Right lobe of liver (tissue), 6 donors: ENCODE measurements at regions not wholly inside any gene's neighbourhood (a gene's known extent, or its start where the extent isn't known, plus 50 kb on each side); places are given as distances from the start of the nearest gene placed in this dataset.

Experiments
- ATAC-seq, 4 donors: fragments of 200-7000 bp; cut with Tn5 transposase; one replicate each; pipeline ENCODE4 v1.9.1; 2020; ENCODE audit warnings: mild to moderate bottlenecking in 4 of 4, moderate library complexity in 4 of 4
- DNase-seq, 3 donors: peaks; one replicate each; pipeline ENCODE4 v3.0.0-alpha.2; 2020
- H3K27ac ChIP-seq, 3 donors: fragments of 200-600 bp; one replicate each; pipeline ENCODE4 v1.8.0; 2022
- H3K27me3 ChIP-seq, 2 donors: fragments of 200-600 bp; one replicate each; pipeline ENCODE4 v1.8.0; 2022
- H3K36me3 ChIP-seq, 4 donors: fragments of 200-600 bp; sonication (generic) in 1 of 4; one replicate each; pipeline versions ENCODE4 v1.5.1 to v1.8.0; 2017 to 2022; ENCODE audit warnings: control low read depth in 1 of 4
- H3K4me1 ChIP-seq, 4 donors: fragments of 200-600 bp; sonication (generic) in 1 of 4; one replicate each; pipeline versions ENCODE4 v1.5.1 to v1.8.0; 2017 to 2022; ENCODE audit warnings: control low read depth in 1 of 4
- H3K4me3 ChIP-seq, 3 donors: fragments of 200-600 bp; one replicate each; pipeline ENCODE4 v1.8.0; 2022
- H3K9me3 ChIP-seq, 4 donors: fragments of 200-600 bp; sonication (generic) in 1 of 4; one replicate each; pipeline versions ENCODE4 v1.5.1 to v1.8.0; 2017 to 2022; ENCODE audit warnings: control low read depth in 1 of 4
- POLR2A ChIP-seq: fragments of 450-650 bp; IDR thresholded peaks from one replicate; pipeline ENCODE4 v1.6.1; 2017; ENCODE audit warnings: antibody characterized with exemption, mild to moderate bottlenecking
- WGBS: methylation state at CpG from one replicate; pipeline ENCODE4 v1.1.6; 2018; ENCODE audit warnings: low coverage, low lambda C conversion rate; ENCODE audit not compliant: insufficient coverage; ENCODE audit errors: missing lambda C conversion rate; 5-methylcytosine and 5-hydroxymethylcytosine counted together
- intact Hi-C, 2 donors: fragments of 100-400 bp; cut with DNase I; formaldehyde crosslinking; loops; one replicate each; pipeline versions ENCODE4 v1.11.2 to v1.14.1; 2022
- TF ChIP-seq, protein P1 (sequence below), 4 donors: fragments of 200-600 bp in 3 of 4; fragments of 450-650 bp in 1 of 4; IDR thresholded peaks; one replicate each; pipeline versions ENCODE4 v1.5.1 to v1.8.0; 2016 to 2022; ENCODE audit warnings: antibody characterized with exemption in 4 of 4, mild to moderate bottlenecking in 2 of 4
- donor health status: DM: no; HTN: yes; CAD: no.
- donor health status: DM: no; HTN: no; CAD: no.
- donor health status: DM: no; HTN: no; CAD: no.
- donor health status: DM: no; HTN: yes; CAD: no.
- donor health status: DM: no; HTN: yes; CAD: no.

DNA sequence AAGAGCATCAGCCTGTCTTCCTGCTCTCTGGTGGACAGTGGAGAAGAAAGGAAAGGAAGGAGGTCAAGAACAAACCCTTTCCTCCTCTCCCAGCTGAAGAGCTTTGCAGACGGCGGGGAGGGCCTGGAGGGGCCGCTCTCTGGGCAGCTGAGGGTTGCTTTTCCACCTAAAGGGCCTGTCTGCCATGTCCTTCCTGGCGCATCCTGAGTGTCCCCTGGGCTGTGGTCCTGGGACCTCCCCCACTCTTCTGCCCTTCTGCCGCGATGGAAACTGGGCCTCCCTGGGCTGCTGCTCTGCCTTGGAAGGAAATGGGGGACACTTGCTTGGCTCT is 107.0 kb downstream of the ETS2 start:
- no peak for ATAC-seq
- H3K27me3 ChIP-seq = no peaks in the 10 kb centered on the region
- peak overlapping the region in 2 of 3 donors; percentile 39 to 43 for H3K4me3 ChIP-seq
- 46% methylated on average over 2 of the region's 6 CpGs for WGBS
- peak overlapping the region; percentile 93 to 98 (median 94) for H3K27ac ChIP-seq
- intact Hi-C loops = loop anchor here in 1 of 2 donors (5.0 kb wide), 1 partner anchor 120 kb away; no protein-coding TSS in a partner anchor
- H3K9me3 ChIP-seq = no peaks in the 10 kb centered on the region
- no peaks in the 10 kb centered on the region for H3K36me3 ChIP-seq
- no peak for DNase-seq
- TF ChIP-seq, protein P1, sequence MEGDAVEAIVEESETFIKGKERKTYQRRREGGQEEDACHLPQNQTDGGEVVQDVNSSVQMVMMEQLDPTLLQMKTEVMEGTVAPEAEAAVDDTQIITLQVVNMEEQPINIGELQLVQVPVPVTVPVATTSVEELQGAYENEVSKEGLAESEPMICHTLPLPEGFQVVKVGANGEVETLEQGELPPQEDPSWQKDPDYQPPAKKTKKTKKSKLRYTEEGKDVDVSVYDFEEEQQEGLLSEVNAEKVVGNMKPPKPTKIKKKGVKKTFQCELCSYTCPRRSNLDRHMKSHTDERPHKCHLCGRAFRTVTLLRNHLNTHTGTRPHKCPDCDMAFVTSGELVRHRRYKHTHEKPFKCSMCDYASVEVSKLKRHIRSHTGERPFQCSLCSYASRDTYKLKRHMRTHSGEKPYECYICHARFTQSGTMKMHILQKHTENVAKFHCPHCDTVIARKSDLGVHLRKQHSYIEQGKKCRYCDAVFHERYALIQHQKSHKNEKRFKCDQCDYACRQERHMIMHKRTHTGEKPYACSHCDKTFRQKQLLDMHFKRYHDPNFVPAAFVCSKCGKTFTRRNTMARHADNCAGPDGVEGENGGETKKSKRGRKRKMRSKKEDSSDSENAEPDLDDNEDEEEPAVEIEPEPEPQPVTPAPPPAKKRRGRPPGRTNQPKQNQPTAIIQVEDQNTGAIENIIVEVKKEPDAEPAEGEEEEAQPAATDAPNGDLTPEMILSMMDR (IDR thresholded peaks at IDR 0.05) = no peak
- TF ChIP-seq POLR2A = no peak
- H3K4me1 ChIP-seq = peaks cover 0 to 75% (median 37%) of the 10 kb centered on the region in 4 donors

DNA sequence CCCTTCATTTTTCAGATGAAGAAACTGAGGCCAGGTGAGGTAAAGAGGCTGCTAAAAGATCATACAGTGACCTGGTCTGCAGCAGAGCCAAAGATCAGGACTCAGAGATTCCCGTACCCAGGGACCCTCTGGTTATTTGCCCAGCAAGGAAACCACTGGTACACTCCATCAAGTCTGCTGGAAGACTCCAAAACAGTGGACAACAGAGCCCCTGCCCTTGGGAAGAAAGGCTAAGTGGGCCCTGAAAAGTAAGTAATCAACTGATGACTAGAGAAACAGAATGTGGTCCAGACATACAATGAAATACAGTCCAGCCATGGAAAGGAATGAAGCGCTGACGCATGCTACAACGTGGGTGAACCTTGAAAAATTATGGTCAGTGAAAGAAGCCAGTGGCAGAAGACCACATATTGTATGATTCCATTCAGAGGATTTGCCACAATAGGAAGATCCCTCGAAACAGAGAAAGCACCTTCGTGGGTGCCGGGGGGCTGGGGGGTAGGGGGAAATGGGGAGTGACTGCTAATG is 106.4 kb downstream of the ETS2 start:
- H3K9me3 ChIP-seq = no peaks in the 10 kb centered on the region
- H3K4me3 ChIP-seq = peak overlapping the region in 1 of 3 donors; percentile 39
- WGBS = 87% methylated on average over 7 of the region's 7 CpGs
- intact Hi-C loops = loop anchor here in 1 of 2 donors (5.0 kb wide), 1 partner anchor 120 kb away; no protein-coding TSS in a partner anchor
- no peak for ATAC-seq
- DNase-seq = peak in 1 of 3 donors; percentile 23
- peak overlapping the region; percentile 93 to 98 (median 94) for H3K27ac ChIP-seq
- H3K27me3 ChIP-seq = no peaks in the 10 kb centered on the region
- peaks cover 0 to 79% (median 39%) of the 10 kb centered on the region in 4 donors for H3K4me1 ChIP-seq
- no peaks in the 10 kb centered on the region for H3K36me3 ChIP-seq
- TF ChIP-seq POLR2A = no peak
- TF ChIP-seq, protein P1 (IDR thresholded peaks at IDR 0.05) = no peak

- H3K27ac ChIP-seq = peak overlapping the region; percentile 93 to 98 (median 94)
- H3K27me3 ChIP-seq = no peaks in the 10 kb centered on the region
- WGBS = 55% methylated on average over 3 of the region's 3 CpGs
- no peak overlapping the region for H3K4me3 ChIP-seq
- H3K4me1 ChIP-seq = peaks cover 0 to 82% (median 38%) of the 10 kb centered on the region in 4 donors
- no peaks in the 10 kb centered on the region for H3K36me3 ChIP-seq
- intact Hi-C loops = loop anchor here in 1 of 2 donors (5.0 kb wide), 1 partner anchor 121 kb away; no protein-coding TSS in a partner anchor
- ATAC-seq (peak in 3 of 4 donors; percentile 2 to 15 (median 11)), DNase-seq (peak in 1 of 3 donors; percentile 63)
- no peaks in the 10 kb centered on the region for H3K9me3 ChIP-seq
- TF ChIP-seq POLR2A = peak; percentile 81
- TF ChIP-seq, protein P1 (IDR thresholded peaks at IDR 0.05) = no peak
These were observed 105.9 kb downstream of the ETS2 start for GRCh38 chr21:38911484-38912101.

DNA sequence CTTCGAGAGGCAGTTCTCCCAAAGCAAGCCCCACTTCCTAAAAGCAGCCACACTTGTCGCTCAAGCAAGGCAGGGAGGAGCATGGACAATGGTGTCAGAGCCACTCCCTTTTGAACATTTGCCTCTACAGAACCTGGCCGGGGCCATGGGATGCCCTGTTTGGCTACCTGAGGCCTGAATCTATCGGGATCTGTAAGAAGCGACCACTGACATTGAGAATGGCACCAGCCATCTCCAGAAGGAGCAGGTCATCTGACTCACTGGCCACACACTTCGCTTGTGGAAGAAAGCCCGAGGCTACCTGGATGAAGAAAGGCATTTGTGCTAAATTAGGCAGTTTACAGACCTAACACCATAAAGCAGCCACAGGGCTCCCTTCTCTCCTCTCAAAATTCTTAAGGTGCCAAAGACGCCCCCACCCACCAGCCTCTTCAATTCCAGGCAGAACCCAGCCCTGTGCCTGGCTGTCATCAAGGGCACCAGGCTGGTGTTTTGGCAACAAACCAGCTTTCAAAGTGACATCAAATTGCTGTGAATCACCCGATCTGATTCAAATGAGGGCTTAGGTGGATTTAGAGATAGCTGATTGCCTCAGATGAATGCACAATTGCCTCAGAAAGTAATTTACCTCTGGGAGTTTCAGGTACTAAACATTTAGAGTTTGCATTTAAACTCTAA is 104.8 kb downstream of the ETS2 start:
- ATAC-seq (peak in 1 of 4 donors; percentile 21), DNase-seq (peak in 2 of 3 donors; percentile 49 to 70)
- Histone ChIP-seq H3K36me3 (no peaks in the 10 kb centered on the region), H3K27me3 (no peaks in the 10 kb centered on the region), H3K4me3 (no peak overlapping the region), H3K9me3 (no peaks in the 10 kb centered on the region), H3K4me1 (peaks cover 0 to 80% (median 35%) of the 10 kb centered on the region in 4 donors), H3K27ac (peak overlapping the region; percentile 93 to 98 (median 94))
- peak; percentile 15 for TF ChIP-seq POLR2A
- TF ChIP-seq, protein P1 (IDR thresholded peaks at IDR 0.05) = no peak
- intact Hi-C loops = loop anchor here in 1 of 2 donors (5.0 kb wide), 1 partner anchor 122 kb away; no protein-coding TSS in a partner anchor
- 100% methylated on average over 1 of the region's 9 CpGs for WGBS
